GM23248 (cell line): ENCODE measurements at regions not wholly inside any gene's neighbourhood (a gene's known extent, or its start where the extent isn't known, plus 50 kb on each side); places are given as distances from the start of the nearest gene placed in this dataset.
"Not testable (repeated sequence)": the region's sequence is repeated elsewhere in the genome, so short reads cannot be mapped to it uniquely, and the experiment has no call there.

Source experiments
- DNase-seq: peaks from one replicate; pipeline ENCODE4 v3.0.0-alpha.2; 2015
- H2AFZ ChIP-seq: fragments of 200-600 bp; sonication (generic); 2 replicates; pipeline ENCODE4 v1.6.1; 2016; ENCODE audit warnings: antibody characterized with exemption
- H3F3A ChIP-seq: fragments of 200-600 bp; sonication (generic); 2 replicates; pipeline ENCODE4 v1.6.1; 2016; ENCODE audit warnings: mild to moderate bottlenecking, antibody characterized with exemption, mixed run types; ENCODE audit not compliant: insufficient read depth
- H3K27ac ChIP-seq: fragments of 200-600 bp; sonication (generic); 2 replicates; pipeline ENCODE4 v1.5.1; 2016; ENCODE audit warnings: mild to moderate bottlenecking
- H3K27me3 ChIP-seq: fragments of 200-600 bp; sonication (generic); replicated peaks from 2 replicates; pipeline ENCODE4 v1.6.1; 2016; ENCODE audit warnings: mild to moderate bottlenecking; ENCODE audit not compliant: insufficient read depth
- H3K36me3 ChIP-seq: fragments of 200-600 bp; sonication (generic); 2 replicates; pipeline ENCODE4 v1.6.1; 2016; ENCODE audit warnings: low read depth, mild to moderate bottlenecking
- H3K4me1 ChIP-seq: fragments of 200-600 bp; sonication (generic); 2 replicates; pipeline ENCODE4 v1.6.1; 2016; ENCODE audit warnings: mild to moderate bottlenecking; ENCODE audit not compliant: insufficient read depth
- H3K4me2 ChIP-seq: fragments of 200-600 bp; sonication (generic); one replicate; pipeline ENCODE4 v1.6.1; 2016; ENCODE audit warnings: mild to moderate bottlenecking; ENCODE audit not compliant: unreplicated experiment
- H3K4me3 ChIP-seq: fragments of 200-600 bp; sonication (generic); 2 replicates; pipeline ENCODE4 v1.5.1; 2016; ENCODE audit warnings: mild to moderate bottlenecking
- H3K79me2 ChIP-seq: fragments of 200-600 bp; sonication (generic); 2 replicates; pipeline ENCODE4 v1.6.1; 2016; ENCODE audit warnings: mild to moderate bottlenecking; ENCODE audit not compliant: insufficient read depth
- H3K9ac ChIP-seq: fragments of 200-600 bp; sonication (generic); 2 replicates; pipeline ENCODE4 v1.6.1; 2016; ENCODE audit warnings: mild to moderate bottlenecking
- H3K9me2 ChIP-seq: fragments of 200-600 bp; sonication (generic); 2 replicates; pipeline ENCODE4 v1.6.1; 2016; ENCODE audit warnings: mixed run types, mild to moderate bottlenecking, moderate library complexity; ENCODE audit not compliant: insufficient read depth
- H3K9me3 ChIP-seq: fragments of 200-600 bp; sonication (generic); one replicate; pipeline ENCODE4 v1.6.1; 2017; ENCODE audit warnings: low read depth
- H4K20me1 ChIP-seq: fragments of 200-600 bp; sonication (generic); 2 replicates; pipeline ENCODE4 v1.6.0; 2016; ENCODE audit not compliant: insufficient read depth
- WGBS, 2 experiments: methylation state at CpG; one replicate each; pipeline ENCODE4 v1.1.6; 2015 to 2017; ENCODE audit warnings: low lambda C conversion rate in 2 of 2, low coverage in 1 of 2; ENCODE audit errors: missing lambda C conversion rate in 2 of 2; 5-methylcytosine and 5-hydroxymethylcytosine counted together
- in situ Hi-C: fragments of 300-500 bp; cut with MboI; formaldehyde crosslinking; loops from 2 replicates; pipeline ENCODE4 v1.15.0; 2020

GRCh38 chr2:89222063-89222732, 530.7 kb downstream of the RPIA start:
- H3K4me2 ChIP-seq, H3K27me3 ChIP-seq, DNase-seq, H3K9me3 ChIP-seq, H4K20me1 ChIP-seq, H3K9ac ChIP-seq, H3K79me2 ChIP-seq, in situ Hi-C loops, H3K4me3 ChIP-seq, H2AFZ ChIP-seq, H3F3A ChIP-seq, H3K4me1 ChIP-seq, H3K36me3 ChIP-seq, H3K27ac ChIP-seq, H3K9me2 ChIP-seq: not testable (repeated sequence)
- 52 to 58% methylated on average over 1 to 2 of the region's 2 CpGs for WGBS, 2 experiments

- H3K9me2 ChIP-seq, H3K9me3 ChIP-seq, H3K4me2 ChIP-seq, H3K4me1 ChIP-seq, H3K36me3 ChIP-seq, H3K9ac ChIP-seq, H3K27ac ChIP-seq, H4K20me1 ChIP-seq, H2AFZ ChIP-seq, DNase-seq, H3K27me3 ChIP-seq, in situ Hi-C loops, H3F3A ChIP-seq, H3K4me3 ChIP-seq, H3K79me2 ChIP-seq: not testable (repeated sequence)
- WGBS, 2 experiments: 81 to 91% methylated on average over 2 of the region's 2 CpGs
Observed at GRCh38 chr2:89224803-89225202, 533.3 kb downstream of the RPIA start.

GRCh38 chr2:89229979-89230378, 538.5 kb downstream of the RPIA start:
- H3F3A ChIP-seq, H2AFZ ChIP-seq, H3K36me3 ChIP-seq, H3K27ac ChIP-seq, H3K79me2 ChIP-seq, in situ Hi-C loops, H3K4me3 ChIP-seq, H3K4me2 ChIP-seq, DNase-seq, H3K4me1 ChIP-seq, H3K9ac ChIP-seq, H3K9me3 ChIP-seq, H4K20me1 ChIP-seq, H3K27me3 ChIP-seq, H3K9me2 ChIP-seq: not testable (repeated sequence)
- 49 to 57% methylated on average over 4 to 6 of the region's 6 CpGs for WGBS, 2 experiments

GRCh38 chr2:89231241-89231640, 539.8 kb downstream of the RPIA start:
- H3K79me2 ChIP-seq, H2AFZ ChIP-seq, H3K36me3 ChIP-seq, DNase-seq, H3K9me3 ChIP-seq, H3K9me2 ChIP-seq, in situ Hi-C loops, H3F3A ChIP-seq, H3K4me1 ChIP-seq, H4K20me1 ChIP-seq, H3K4me3 ChIP-seq, H3K27ac ChIP-seq, H3K9ac ChIP-seq, H3K27me3 ChIP-seq, H3K4me2 ChIP-seq: not testable (repeated sequence)
- WGBS, 2 experiments: 0% methylated on average over 1 of the region's 2 CpGs

GRCh38 chr2:89233931-89234330, 542.5 kb downstream of the RPIA start:
- 24 to 27% methylated on average over 3 of the region's 4 CpGs for WGBS, 2 experiments
- H3K27ac ChIP-seq, H3F3A ChIP-seq, H3K27me3 ChIP-seq, H2AFZ ChIP-seq, H3K4me1 ChIP-seq, in situ Hi-C loops, H3K4me3 ChIP-seq, H3K36me3 ChIP-seq, H3K79me2 ChIP-seq, H3K9me3 ChIP-seq, H4K20me1 ChIP-seq, H3K9me2 ChIP-seq, H3K9ac ChIP-seq, DNase-seq, H3K4me2 ChIP-seq: not testable (repeated sequence)

- H3K9ac ChIP-seq, H2AFZ ChIP-seq, H3K9me3 ChIP-seq, H3K4me3 ChIP-seq, H3K4me2 ChIP-seq, H3K36me3 ChIP-seq, DNase-seq, H4K20me1 ChIP-seq, H3K4me1 ChIP-seq, H3K79me2 ChIP-seq, H3K27ac ChIP-seq, H3K27me3 ChIP-seq, in situ Hi-C loops, H3K9me2 ChIP-seq, H3F3A ChIP-seq: not testable (repeated sequence)
- 8 to 17% methylated on average over 1 of the region's 3 CpGs for WGBS, 2 experiments
Observed at GRCh38 chr2:89234818-89235466, 543.5 kb downstream of the RPIA start.

- H3K9ac ChIP-seq, H2AFZ ChIP-seq, H3K79me2 ChIP-seq, H3K4me1 ChIP-seq, H4K20me1 ChIP-seq, H3K36me3 ChIP-seq, H3K4me3 ChIP-seq, H3K4me2 ChIP-seq, in situ Hi-C loops, H3K27me3 ChIP-seq, H3K27ac ChIP-seq, H3F3A ChIP-seq, DNase-seq, H3K9me3 ChIP-seq, H3K9me2 ChIP-seq: not testable (repeated sequence)
- WGBS, 2 experiments: no CpG with 5 or more reads among the region's 6 CpGs
Observed at GRCh38 chr2:89236832-89237450, 545.5 kb downstream of the RPIA start.
